SK-N-SH treated with all-trans-retinoic acid at 6 μM for 48 hours (cell line): ENCODE measurements at regions not wholly inside any gene's neighbourhood (a gene's known extent, or its start where the extent isn't known, plus 50 kb on each side); places are given as distances from the start of the nearest gene placed in this dataset.

Experiments
- ATAC-seq: fragments of 200-7000 bp; cut with Tn5 transposase; 3 replicates; pipeline ENCODE4 v1.9.1; 2020; ENCODE audit warnings: mild to moderate bottlenecking, moderate library complexity
- ARNTL ChIP-seq: fragments of 450-650 bp; formaldehyde crosslinking; IDR thresholded peaks from 2 replicates; pipeline ENCODE4 v1.5.0; 2020; ENCODE audit warnings: low read depth, mild to moderate bottlenecking, moderate library complexity, borderline replicate concordance
- BACH2 ChIP-seq: fragments of 250-450 bp; sonication (Bioruptor Pico); IDR thresholded peaks from 2 replicates; pipeline ENCODE4 v1.9.0; 2021; ENCODE audit warnings: mild to moderate bottlenecking, borderline replicate concordance
- CSDC2 ChIP-seq: fragments of 250-450 bp; sonication (Bioruptor Pico); IDR thresholded peaks from 2 replicates; pipeline ENCODE4 v1.5.0; 2020; ENCODE audit warnings: mild to moderate bottlenecking, moderate library complexity
- CSRNP3 ChIP-seq: fragments of 250-450 bp; sonication (Bioruptor Pico); IDR thresholded peaks from 2 replicates; pipeline ENCODE4 v1.5.1; 2021; ENCODE audit warnings: mild to moderate bottlenecking, moderate library complexity
- ESRRG ChIP-seq: fragments of 250-450 bp; sonication (Bioruptor Pico); IDR thresholded peaks from 2 replicates; pipeline ENCODE4 v1.6.1; 2021; ENCODE audit warnings: mild to moderate bottlenecking
- GLIS3 ChIP-seq: fragments of 250-450 bp; sonication (Bioruptor Pico); IDR thresholded peaks from 2 replicates; pipeline ENCODE4 v1.5.0; 2020; ENCODE audit warnings: mild to moderate bottlenecking, moderate library complexity
- ISL1 ChIP-seq: fragments of 250-450 bp; sonication (Bioruptor Pico); IDR thresholded peaks from 2 replicates; pipeline ENCODE4 v2.1.2; 2022; ENCODE audit warnings: mild to moderate bottlenecking, moderate library complexity
- OSR1 ChIP-seq: fragments of 250-450 bp; sonication (Bioruptor Pico); IDR thresholded peaks from 2 replicates; pipeline ENCODE4 v1.8.0; 2022; ENCODE audit warnings: moderate library complexity, mild to moderate bottlenecking, inconsistent platforms
- PPARA ChIP-seq: fragments of 250-450 bp; sonication (Bioruptor Pico); IDR thresholded peaks from 2 replicates; pipeline ENCODE4 v1.5.0; 2020; ENCODE audit warnings: mild to moderate bottlenecking, borderline replicate concordance
- RARB ChIP-seq: fragments of 250-450 bp; sonication (Bioruptor Pico); IDR thresholded peaks from 2 replicates; pipeline ENCODE4 v1.8.0; 2021; ENCODE audit warnings: mild to moderate bottlenecking, moderate library complexity
- SNAI2 ChIP-seq: fragments of 250-450 bp; sonication (Bioruptor Pico); IDR thresholded peaks from 2 replicates; pipeline ENCODE4 v1.5.0; 2020; ENCODE audit warnings: mild to moderate bottlenecking, moderate library complexity
- TCF4 ChIP-seq: fragments of 250-450 bp; sonication (Bioruptor Pico); IDR thresholded peaks from 2 replicates; pipeline ENCODE4 v1.8.0; 2021; ENCODE audit warnings: mild to moderate bottlenecking, moderate library complexity, borderline replicate concordance
- TOX ChIP-seq: fragments of 250-450 bp; sonication (Bioruptor Pico); IDR thresholded peaks from 2 replicates; pipeline ENCODE4 v1.8.0; 2021; ENCODE audit warnings: mild to moderate bottlenecking, moderate library complexity, borderline replicate concordance
- TSHZ2 ChIP-seq: fragments of 250-450 bp; sonication (Bioruptor Pico); IDR thresholded peaks from 2 replicates; pipeline ENCODE4 v1.5.0; 2020; ENCODE audit warnings: mild to moderate bottlenecking, moderate library complexity
- ZC3H10 ChIP-seq: fragments of 250-450 bp; sonication (Bioruptor Pico); IDR thresholded peaks from 2 replicates; pipeline ENCODE4 v1.5.1; 2021; ENCODE audit warnings: mild to moderate bottlenecking, moderate library complexity
- ZFP3 ChIP-seq: fragments of 250-450 bp; sonication (Bioruptor Pico); IDR thresholded peaks from 2 replicates; pipeline ENCODE4 v1.5.0; 2020; ENCODE audit warnings: mild to moderate bottlenecking, moderate library complexity
- ZFP30 ChIP-seq: fragments of 450-650 bp; formaldehyde crosslinking; IDR thresholded peaks from 2 replicates; pipeline ENCODE4 v1.5.0; 2022; ENCODE audit warnings: mild to moderate bottlenecking, moderate library complexity
- ZNF565 ChIP-seq: fragments of 450-650 bp; formaldehyde crosslinking; conservative IDR thresholded peaks from 2 replicates; pipeline ENCODE4 v1.5.0; 2020; ENCODE audit warnings: low read depth, mild to moderate bottlenecking, moderate library complexity
- ZNF70 ChIP-seq: fragments of 450-650 bp; formaldehyde crosslinking; IDR thresholded peaks from 2 replicates; pipeline ENCODE4 v1.5.0; 2020; ENCODE audit warnings: mild to moderate bottlenecking, moderate library complexity
- ZNF8 ChIP-seq: fragments of 450-650 bp; formaldehyde crosslinking; IDR thresholded peaks from 2 replicates; pipeline ENCODE4 v1.5.0; 2020; ENCODE audit warnings: mild to moderate bottlenecking, moderate library complexity
- TF ChIP-seq, protein P1 (sequence below): fragments of 250-450 bp; sonication (Bioruptor Pico); IDR thresholded peaks from 2 replicates; pipeline ENCODE4 v1.5.1; 2020; ENCODE audit warnings: low read depth, mild to moderate bottlenecking, moderate library complexity
- TF ChIP-seq, protein P2 (sequence below): fragments of 250-450 bp; sonication (Bioruptor Pico); IDR thresholded peaks from 2 replicates; pipeline ENCODE4 v1.8.0; 2020; ENCODE audit warnings: mild to moderate bottlenecking, moderate library complexity, borderline replicate concordance

DNA sequence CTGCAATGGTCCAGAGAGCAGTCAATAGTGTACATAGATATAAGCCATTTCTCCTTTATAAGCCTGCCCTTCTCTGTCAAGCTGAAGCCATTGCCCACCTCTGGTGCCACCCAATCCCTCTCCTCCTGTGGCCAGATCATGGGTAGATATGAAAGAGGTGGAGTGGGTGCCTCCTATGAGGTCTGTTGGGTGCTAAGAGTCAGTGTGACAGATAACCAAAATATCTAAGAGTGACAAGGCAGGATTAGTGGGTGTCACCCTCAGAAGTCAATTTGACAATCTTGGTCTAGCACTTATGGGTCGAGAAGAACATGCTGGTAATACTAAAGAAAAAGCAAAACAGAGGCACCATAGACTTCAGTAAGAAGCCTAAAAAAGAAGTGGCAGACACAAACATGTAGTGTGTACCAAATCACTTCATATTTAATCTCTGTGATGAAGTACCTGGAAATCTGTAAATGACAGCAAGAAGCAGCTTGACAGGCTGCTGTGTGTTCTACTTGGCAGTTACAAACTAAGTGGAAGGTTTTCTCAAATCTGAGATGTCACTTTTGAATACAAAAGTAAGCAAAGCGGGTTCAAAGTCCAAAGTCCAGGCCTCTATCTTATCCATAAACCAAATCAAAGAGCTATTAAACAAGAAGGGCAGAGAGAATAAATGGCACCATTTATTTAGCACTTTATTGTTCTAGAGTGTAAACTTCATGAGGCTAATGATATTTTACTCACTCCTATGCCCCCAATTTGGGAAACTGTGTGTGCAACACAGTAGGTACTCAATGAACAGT lies 118.9 kb upstream of the EOMES start:
- TF ChIP-seq PPARA (CRISPR knock-in tag) (no peak), ZFP3 (CRISPR knock-in tag) (no peak), CSRNP3 (no peak), ESRRG (CRISPR knock-in tag) (no peak), TSHZ2 (CRISPR knock-in tag) (no peak), TCF4 (CRISPR knock-in tag) (no peak), ZNF8 (CRISPR knock-in tag) (no peak), CSDC2 (CRISPR knock-in tag) (no peak), SNAI2 (CRISPR knock-in tag) (no peak), TOX (CRISPR knock-in tag) (no peak), ZNF70 (CRISPR knock-in tag) (no peak)
- TF ChIP-seq, protein P1, sequence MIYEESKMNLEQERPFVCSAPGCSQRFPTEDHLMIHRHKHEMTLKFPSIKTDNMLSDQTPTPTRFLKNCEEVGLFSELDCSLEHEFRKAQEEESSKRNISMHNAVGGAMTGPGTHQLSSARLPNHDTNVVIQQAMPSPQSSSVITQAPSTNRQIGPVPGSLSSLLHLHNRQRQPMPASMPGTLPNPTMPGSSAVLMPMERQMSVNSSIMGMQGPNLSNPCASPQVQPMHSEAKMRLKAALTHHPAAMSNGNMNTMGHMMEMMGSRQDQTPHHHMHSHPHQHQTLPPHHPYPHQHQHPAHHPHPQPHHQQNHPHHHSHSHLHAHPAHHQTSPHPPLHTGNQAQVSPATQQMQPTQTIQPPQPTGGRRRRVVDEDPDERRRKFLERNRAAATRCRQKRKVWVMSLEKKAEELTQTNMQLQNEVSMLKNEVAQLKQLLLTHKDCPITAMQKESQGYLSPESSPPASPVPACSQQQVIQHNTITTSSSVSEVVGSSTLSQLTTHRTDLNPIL (CRISPR knock-in tag), result no peak

DNA sequence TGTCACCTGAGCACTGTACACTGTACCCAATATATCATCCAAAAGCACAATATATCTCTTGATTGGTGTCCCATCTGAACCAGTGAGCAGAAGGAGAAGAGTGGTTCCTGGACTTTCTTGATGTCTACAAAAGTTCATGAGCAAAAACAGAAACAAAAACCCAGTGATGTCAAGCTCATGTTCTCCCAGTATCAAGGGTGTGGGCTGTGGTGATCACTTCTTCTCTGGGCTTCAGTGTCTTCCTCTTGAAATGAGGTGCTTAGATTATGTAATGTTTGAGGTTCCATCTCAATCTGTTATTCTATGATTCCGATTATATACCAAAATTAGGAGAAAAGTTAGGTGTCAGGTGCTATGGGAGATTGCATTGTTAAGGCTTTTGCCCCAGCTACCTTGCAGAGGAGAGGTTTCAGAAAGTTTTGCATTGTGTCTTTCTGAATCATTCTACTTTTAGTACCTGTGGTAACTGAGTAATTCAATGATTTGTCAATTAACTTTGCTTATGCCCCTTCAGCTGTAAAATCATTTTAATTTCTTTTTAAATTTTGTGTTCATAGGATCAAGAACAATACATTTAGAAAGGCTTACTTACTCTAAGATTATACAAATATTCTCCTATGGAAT lies 122.0 kb upstream of the EOMES start:
- TF ChIP-seq, protein P1 (CRISPR knock-in tag), result no peak
- TF ChIP-seq, protein P2, sequence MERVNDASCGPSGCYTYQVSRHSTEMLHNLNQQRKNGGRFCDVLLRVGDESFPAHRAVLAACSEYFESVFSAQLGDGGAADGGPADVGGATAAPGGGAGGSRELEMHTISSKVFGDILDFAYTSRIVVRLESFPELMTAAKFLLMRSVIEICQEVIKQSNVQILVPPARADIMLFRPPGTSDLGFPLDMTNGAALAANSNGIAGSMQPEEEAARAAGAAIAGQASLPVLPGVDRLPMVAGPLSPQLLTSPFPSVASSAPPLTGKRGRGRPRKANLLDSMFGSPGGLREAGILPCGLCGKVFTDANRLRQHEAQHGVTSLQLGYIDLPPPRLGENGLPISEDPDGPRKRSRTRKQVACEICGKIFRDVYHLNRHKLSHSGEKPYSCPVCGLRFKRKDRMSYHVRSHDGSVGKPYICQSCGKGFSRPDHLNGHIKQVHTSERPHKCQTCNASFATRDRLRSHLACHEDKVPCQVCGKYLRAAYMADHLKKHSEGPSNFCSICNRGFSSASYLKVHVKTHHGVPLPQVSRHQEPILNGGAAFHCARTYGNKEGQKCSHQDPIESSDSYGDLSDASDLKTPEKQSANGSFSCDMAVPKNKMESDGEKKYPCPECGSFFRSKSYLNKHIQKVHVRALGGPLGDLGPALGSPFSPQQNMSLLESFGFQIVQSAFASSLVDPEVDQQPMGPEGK (CRISPR knock-in tag), result no peak
- TF ChIP-seq ARNTL (CRISPR knock-in tag) (no peak), TOX (CRISPR knock-in tag) (no peak), BACH2 (CRISPR knock-in tag) (no peak)
- TF ChIP-seq, all 23 proteins: peak for 0
- no peak for ATAC-seq

More for the DNA sequence above, 118.9 kb upstream of the EOMES start:
- no peak for ATAC-seq

- ATAC-seq, result no peak
- TF ChIP-seq PPARA (CRISPR knock-in tag) (no peak), SNAI2 (CRISPR knock-in tag) (no peak), ZC3H10 (CRISPR knock-in tag) (no peak), TCF4 (CRISPR knock-in tag) (no peak), ZNF565 (CRISPR knock-in tag) (no peak), ARNTL (CRISPR knock-in tag) (no peak), OSR1 (CRISPR knock-in tag) (no peak), ZNF70 (CRISPR knock-in tag) (no peak), ZFP3 (CRISPR knock-in tag) (no peak), ISL1 (CRISPR knock-in tag) (no peak), ZNF8 (CRISPR knock-in tag) (no peak), RARB (CRISPR knock-in tag) (no peak), GLIS3 (CRISPR knock-in tag) (no peak), TOX (CRISPR knock-in tag) (no peak), BACH2 (CRISPR knock-in tag) (no peak), ZFP30 (CRISPR knock-in tag) (no peak), TSHZ2 (CRISPR knock-in tag) (no peak), CSDC2 (CRISPR knock-in tag) (no peak)
- TF ChIP-seq, protein P1 (CRISPR knock-in tag), result no peak
Observed at GRCh38 chr3:27847697-27848096, 125.6 kb upstream of the EOMES start.
